ENCODE measurements at regions not wholly inside any gene's neighbourhood (a gene's known extent, or its start where the extent isn't known, plus 50 kb on each side); places are given as distances from the start of the nearest gene placed in this dataset.

DNA sequence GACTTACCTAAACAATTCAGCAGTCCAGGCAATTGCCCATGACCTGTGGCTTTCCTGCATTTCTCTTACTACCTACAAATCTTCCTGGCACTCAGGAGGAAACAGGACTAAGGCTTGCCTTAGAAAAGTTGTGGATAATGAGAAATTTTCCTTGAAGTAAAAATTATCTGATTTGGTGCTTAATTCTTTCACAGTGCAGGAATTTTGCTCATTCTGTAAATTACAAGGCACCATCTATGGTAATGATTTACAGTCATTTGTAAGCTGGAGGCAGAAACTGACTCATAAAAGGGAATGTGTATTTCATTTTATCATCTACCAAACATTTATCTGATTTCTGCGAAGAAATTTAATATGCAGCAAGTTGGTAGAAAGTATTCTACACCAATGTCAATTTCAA lies 211.5 kb upstream of the FKBP1C start:
- TF ChIP-seq, protein P1, sequence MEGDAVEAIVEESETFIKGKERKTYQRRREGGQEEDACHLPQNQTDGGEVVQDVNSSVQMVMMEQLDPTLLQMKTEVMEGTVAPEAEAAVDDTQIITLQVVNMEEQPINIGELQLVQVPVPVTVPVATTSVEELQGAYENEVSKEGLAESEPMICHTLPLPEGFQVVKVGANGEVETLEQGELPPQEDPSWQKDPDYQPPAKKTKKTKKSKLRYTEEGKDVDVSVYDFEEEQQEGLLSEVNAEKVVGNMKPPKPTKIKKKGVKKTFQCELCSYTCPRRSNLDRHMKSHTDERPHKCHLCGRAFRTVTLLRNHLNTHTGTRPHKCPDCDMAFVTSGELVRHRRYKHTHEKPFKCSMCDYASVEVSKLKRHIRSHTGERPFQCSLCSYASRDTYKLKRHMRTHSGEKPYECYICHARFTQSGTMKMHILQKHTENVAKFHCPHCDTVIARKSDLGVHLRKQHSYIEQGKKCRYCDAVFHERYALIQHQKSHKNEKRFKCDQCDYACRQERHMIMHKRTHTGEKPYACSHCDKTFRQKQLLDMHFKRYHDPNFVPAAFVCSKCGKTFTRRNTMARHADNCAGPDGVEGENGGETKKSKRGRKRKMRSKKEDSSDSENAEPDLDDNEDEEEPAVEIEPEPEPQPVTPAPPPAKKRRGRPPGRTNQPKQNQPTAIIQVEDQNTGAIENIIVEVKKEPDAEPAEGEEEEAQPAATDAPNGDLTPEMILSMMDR (IDR thresholded peaks at IDR 0.05), result no peak
- no peak for TF ChIP-seq EZH2 (IDR thresholded peaks at IDR 0.05; ENCODE audit: borderline replicate concordance, insufficient read depth, low read depth, low read length, poor library complexity, severe bottlenecking)

Data from B cell (primary cell).